ENCODE measurements at regions not wholly inside any gene's neighbourhood (a gene's known extent, or its start where the extent isn't known, plus 50 kb on each side); places are given as distances from the start of the nearest gene placed in this dataset.

DNA sequence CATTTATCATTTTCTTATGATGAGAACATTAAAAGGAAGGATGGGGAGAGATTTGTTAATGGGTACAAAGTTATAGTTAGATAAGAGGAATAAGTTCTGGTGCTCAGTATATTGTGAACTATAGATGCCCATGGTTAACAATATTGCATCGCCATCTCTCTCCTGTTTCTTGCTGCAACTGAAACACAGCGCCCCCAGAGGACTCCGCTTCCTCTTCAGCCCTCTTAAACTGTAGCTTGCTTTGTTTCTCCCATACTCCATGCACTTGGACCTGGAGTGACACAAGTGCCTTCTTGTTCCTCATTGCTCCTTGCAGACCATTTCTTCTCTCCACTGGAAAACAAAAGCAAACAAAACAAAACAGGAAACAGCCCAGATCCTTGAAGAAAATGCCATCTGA is 70.1 kb upstream of the NTPCR start:
- TF ChIP-seq POLR2A (IDR thresholded peaks at IDR 0.05) = no peak
- TF ChIP-seq POLR2AphosphoS5 (IDR thresholded peaks at IDR 0.05) = no peak
